ENCODE measurements at regions not wholly inside any gene's neighbourhood (a gene's known extent, or its start where the extent isn't known, plus 50 kb on each side); places are given as distances from the start of the nearest gene placed in this dataset.

GRCh38 chr4:164482758-164483157, 271.2 kb upstream of the SMIM31 start:
- no peak for TF ChIP-seq CTCF (IDR thresholded peaks at IDR 0.05)
- no peak for TF ChIP-seq POLR2A (IDR thresholded peaks at IDR 0.05)
- no peak for TF ChIP-seq POLR2AphosphoS5 (IDR thresholded peaks at IDR 0.05; ENCODE audit: insufficient read depth in 1 of 2, low read depth in 1 of 2)

All from vagina (tissue), 2 donors.